Colonic mucosa (tissue), 4 donors: ENCODE measurements at regions not wholly inside any gene's neighbourhood (a gene's known extent, or its start where the extent isn't known, plus 50 kb on each side); places are given as distances from the start of the nearest gene placed in this dataset.

ENCODE experiments used
- DNase-seq: peaks from one replicate; pipeline ENCODE4 v3.0.0-alpha.2; 2020
- H3K27ac ChIP-seq: fragments of 200-600 bp; one replicate; pipeline ENCODE4 v1.8.0; 2021
- H3K27me3 ChIP-seq: fragments of 200-600 bp; one replicate; pipeline ENCODE4 v1.8.0; 2021
- H3K36me3 ChIP-seq: fragments of 200-600 bp; one replicate; pipeline ENCODE4 v1.8.0; 2021
- H3K4me1 ChIP-seq: fragments of 200-600 bp; one replicate; pipeline ENCODE4 v1.8.0; 2021; ENCODE audit warnings: mild to moderate bottlenecking
- H3K4me3 ChIP-seq: fragments of 200-600 bp; one replicate; pipeline ENCODE4 v1.8.0; 2021
- H3K9ac ChIP-seq, 2 donors: one replicate each; pipeline ENCODE4 v1.7.0; 2013; ENCODE audit warnings: control low read depth in 2 of 2, low read depth in 2 of 2, low read length in 2 of 2
- H3K9me3 ChIP-seq: fragments of 200-600 bp; one replicate; pipeline ENCODE4 v1.8.0; 2021
- intact Hi-C: fragments of 100-400 bp; cut with DNase I; formaldehyde crosslinking; loops from one replicate; pipeline ENCODE4 v1.14.1; 2022
- TF ChIP-seq, protein P1 (sequence below): fragments of 200-600 bp; IDR thresholded peaks from one replicate; pipeline ENCODE4 v1.8.0; 2022; ENCODE audit warnings: antibody characterized with exemption, mild to moderate bottlenecking
- donor health status: healthy.
- donor health status: DM: no; HTN: no; CAD: no.
- donor health status: DM: no; HTN: no; CAD: no.

DNA sequence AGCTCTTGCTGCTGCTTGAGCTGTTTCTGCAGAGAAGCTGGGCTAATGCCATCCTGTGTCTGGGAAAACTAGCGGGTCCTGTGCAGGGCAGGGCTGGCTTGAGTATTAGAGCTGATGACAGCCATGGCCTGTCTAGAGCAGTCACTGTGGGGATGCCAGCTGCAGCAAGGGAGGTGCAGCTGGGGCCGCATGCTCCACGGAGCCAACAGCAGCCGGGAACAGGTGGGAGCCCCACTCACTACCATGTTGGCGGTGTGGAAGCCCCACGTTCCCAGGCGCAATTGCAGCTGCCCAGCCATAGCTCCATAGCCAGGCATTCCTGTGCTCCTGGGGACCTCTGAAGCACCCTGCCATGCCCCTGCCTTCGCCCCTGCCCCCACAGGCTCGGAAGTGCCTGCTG, 212.9 kb downstream of the TFAP2C start:
- intact Hi-C loops, result no loop called here
- H3K4me3 ChIP-seq, result no peak overlapping the region
- no peak for DNase-seq
- no peaks in the 10 kb centered on the region for H3K36me3 ChIP-seq
- H3K4me1 ChIP-seq, result no peaks in the 10 kb centered on the region
- no peaks in the 10 kb centered on the region for H3K27me3 ChIP-seq
- TF ChIP-seq, protein P1, sequence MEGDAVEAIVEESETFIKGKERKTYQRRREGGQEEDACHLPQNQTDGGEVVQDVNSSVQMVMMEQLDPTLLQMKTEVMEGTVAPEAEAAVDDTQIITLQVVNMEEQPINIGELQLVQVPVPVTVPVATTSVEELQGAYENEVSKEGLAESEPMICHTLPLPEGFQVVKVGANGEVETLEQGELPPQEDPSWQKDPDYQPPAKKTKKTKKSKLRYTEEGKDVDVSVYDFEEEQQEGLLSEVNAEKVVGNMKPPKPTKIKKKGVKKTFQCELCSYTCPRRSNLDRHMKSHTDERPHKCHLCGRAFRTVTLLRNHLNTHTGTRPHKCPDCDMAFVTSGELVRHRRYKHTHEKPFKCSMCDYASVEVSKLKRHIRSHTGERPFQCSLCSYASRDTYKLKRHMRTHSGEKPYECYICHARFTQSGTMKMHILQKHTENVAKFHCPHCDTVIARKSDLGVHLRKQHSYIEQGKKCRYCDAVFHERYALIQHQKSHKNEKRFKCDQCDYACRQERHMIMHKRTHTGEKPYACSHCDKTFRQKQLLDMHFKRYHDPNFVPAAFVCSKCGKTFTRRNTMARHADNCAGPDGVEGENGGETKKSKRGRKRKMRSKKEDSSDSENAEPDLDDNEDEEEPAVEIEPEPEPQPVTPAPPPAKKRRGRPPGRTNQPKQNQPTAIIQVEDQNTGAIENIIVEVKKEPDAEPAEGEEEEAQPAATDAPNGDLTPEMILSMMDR, result no peak
- no peak overlapping the region for H3K9ac ChIP-seq
- H3K27ac ChIP-seq, result no peak overlapping the region
- H3K9me3 ChIP-seq, result no peaks in the 10 kb centered on the region

DNA sequence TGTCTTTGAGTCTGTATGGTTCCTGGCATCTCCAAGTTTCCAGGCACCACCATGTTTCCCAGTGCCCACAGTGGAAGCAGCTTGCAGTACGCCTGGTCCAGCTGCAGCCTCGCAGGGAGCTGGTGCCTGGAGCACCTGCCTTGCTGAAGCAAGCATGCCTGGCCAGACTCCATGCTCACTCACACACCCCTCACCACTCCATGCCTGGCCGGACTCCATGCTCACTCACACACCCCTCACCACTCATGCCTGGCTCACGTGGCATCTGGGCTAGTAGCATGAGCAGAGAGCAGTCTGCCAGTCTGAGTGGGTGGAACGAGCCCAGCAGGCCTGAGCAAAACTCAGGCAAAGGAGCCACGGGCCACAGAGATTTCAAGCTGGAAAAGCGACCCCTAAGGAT, 214.3 kb downstream of the TFAP2C start:
- Histone ChIP-seq H3K27me3 (no peaks in the 10 kb centered on the region), H3K9ac (no peak overlapping the region), H3K27ac (no peak overlapping the region), H3K36me3 (no peaks in the 10 kb centered on the region), H3K4me1 (no peaks in the 10 kb centered on the region), H3K9me3 (no peaks in the 10 kb centered on the region), H3K4me3 (no peak overlapping the region)
- TF ChIP-seq, protein P1, result no peak
- intact Hi-C loops, result no loop called here
- DNase-seq, result no peak

DNA sequence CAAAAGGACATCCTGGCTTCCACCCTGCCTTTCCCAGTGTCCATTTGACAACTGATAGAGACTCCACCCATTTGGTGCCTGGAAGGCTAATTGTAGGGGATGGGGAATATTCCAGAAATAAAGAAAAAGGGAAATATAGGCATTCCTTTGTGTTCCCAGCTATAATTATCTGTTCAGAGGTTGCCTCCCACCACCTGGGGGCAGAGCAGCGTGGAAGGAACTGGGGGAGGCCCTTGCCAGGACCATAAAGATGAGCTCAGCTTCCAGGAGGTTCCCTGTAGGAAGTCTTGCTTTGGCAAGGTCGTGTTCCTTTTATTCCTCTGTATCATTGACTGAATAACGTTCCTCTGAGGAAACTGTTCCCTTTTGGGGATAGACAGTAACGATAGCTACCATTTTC, 214.7 kb downstream of the TFAP2C start:
- H3K27me3 ChIP-seq, result no peaks in the 10 kb centered on the region
- no peaks in the 10 kb centered on the region for H3K9me3 ChIP-seq
- DNase-seq, result no peak
- no peak overlapping the region for H3K27ac ChIP-seq
- H3K36me3 ChIP-seq, result no peaks in the 10 kb centered on the region
- H3K4me1 ChIP-seq, result no peaks in the 10 kb centered on the region
- intact Hi-C loops, result no loop called here
- H3K4me3 ChIP-seq, result no peak overlapping the region
- TF ChIP-seq, protein P1, result no peak
- H3K9ac ChIP-seq, result no peak overlapping the region

DNA sequence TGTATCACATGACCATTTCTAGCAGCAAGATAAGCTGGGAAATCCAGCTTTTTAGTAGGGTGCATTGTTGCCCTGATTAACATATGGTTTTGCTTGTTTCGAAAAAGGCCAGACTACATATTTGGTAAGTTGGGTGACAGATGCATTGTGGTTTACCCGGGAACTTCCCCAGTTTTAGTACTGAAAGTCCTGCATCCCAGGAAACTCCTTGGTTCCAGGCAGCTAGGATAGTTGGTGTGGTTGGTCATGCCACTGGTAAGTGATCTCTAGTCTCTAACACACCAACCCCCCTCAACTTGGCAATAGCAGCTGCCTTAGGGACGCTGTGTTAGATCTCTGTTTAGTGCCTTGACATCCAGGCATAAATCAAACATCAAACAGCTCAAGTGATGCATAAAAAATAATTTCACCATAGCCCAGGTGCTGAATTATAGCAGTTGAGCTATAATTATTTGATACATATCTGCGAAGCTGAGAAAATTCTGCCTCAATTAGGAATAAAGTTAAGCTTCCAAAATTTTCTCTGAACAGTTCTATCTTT, 216.5 kb downstream of the TFAP2C start:
- Histone ChIP-seq H3K36me3 (no peaks in the 10 kb centered on the region), H3K9ac (no peak overlapping the region), H3K4me1 (no peaks in the 10 kb centered on the region), H3K4me3 (no peak overlapping the region), H3K9me3 (no peaks in the 10 kb centered on the region), H3K27me3 (no peaks in the 10 kb centered on the region), H3K27ac (no peak overlapping the region)
- intact Hi-C loops, result no loop called here
- DNase-seq, result no peak
- TF ChIP-seq, protein P1, result no peak

DNA sequence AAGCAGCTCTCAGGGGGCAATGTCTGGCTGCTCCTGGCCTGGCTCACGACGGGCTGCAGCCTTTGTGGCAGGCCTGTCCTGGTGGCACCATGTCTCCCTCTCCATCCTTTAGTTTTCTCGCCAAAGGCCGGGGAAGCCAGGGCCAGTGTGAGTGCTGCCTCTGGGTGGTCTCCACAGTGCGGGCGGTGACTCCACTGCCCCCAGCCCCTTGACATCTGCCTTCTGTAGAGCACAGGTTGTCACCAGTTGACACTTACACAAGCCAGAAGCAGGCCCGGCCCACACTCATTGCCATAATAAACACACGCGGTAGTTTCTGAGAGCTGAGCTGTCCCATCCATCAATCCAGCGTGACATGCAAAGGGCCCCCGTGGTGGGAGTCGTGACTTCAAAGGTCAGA, 219.5 kb downstream of the TFAP2C start:
- Histone ChIP-seq H3K4me3 (no peak overlapping the region), H3K9ac (no peak overlapping the region), H3K36me3 (no peaks in the 10 kb centered on the region), H3K27me3 (no peaks in the 10 kb centered on the region), H3K4me1 (no peaks in the 10 kb centered on the region), H3K9me3 (no peaks in the 10 kb centered on the region), H3K27ac (no peak overlapping the region)
- no peak for DNase-seq
- TF ChIP-seq, protein P1, result no peak
- intact Hi-C loops, result no loop called here
